NCI-H748 treated with DMSO at 0.1 percent for 48 hours (cell line): ENCODE measurements at regions not wholly inside any gene's neighbourhood (a gene's known extent, or its start where the extent isn't known, plus 50 kb on each side); places are given as distances from the start of the nearest gene placed in this dataset.
"Not testable (repeated sequence)": the region's sequence is repeated elsewhere in the genome, so short reads cannot be mapped to it uniquely, and the experiment has no call there.

Source experiments
- DNase-seq: peaks from one replicate; lab custom pipeline; 2025; lab: John Stamatoyannopoulos, UW

DNA sequence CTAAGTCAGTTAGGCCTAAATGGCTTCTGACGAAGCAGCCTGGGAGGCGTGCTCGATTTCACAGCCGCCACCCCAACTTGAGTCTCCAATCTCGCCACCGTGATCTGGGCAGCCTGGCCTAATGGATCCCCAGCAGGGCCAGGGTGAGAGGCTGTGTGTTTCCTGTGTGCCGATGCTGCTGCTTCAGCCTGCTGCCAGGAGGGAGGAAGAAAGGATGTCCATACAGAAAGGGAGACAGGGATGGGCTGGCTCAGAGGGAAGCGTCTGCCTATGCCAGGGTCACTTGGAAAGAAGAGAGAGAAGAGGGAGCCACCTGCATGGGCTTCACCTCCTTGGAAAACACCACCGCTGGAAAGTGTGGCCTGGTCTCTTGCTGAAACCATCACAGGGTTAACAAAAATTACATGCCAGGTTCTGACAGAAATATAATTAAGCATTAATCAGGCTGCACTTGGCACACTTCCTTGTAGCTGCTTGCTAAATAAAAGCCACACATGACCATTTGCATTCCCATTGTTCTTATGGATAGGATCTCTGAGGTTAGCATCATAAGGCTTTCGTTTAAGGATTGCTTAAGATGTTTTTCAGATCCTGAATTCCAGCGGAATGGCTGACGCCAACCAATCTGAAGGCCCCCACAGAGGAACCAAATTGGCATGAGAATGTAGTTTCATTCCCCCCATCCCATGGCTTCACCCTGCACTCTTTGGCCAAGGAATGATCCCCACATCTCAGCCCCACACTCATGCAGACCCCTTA, 108.8 kb upstream of the SLC1A4 start:
- DNase-seq = no peak

GRCh38 chr2:64881037-64881492, 108.1 kb upstream of the SLC1A4 start:
- DNase-seq = no peak

DNA sequence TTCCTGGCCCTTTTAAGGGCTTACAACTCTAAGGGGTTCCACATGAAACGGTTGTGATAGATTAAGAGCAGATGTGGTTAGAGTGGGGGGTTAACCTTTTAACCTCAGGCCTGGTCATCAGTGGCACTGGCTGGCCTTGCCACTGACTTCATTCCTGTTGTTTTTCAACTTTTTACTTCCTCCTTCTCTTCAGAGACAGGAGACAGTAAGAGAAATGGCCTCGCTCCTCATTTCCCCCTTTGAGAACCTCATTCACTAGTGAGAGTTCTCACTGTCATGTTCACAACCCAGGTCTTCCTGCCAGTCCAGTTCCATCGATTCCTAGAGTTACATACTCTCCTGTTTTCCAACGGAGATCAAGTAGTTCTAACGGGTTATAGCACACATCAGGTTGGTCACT, 101.6 kb upstream of the SLC1A4 start:
- no peak for DNase-seq

DNA sequence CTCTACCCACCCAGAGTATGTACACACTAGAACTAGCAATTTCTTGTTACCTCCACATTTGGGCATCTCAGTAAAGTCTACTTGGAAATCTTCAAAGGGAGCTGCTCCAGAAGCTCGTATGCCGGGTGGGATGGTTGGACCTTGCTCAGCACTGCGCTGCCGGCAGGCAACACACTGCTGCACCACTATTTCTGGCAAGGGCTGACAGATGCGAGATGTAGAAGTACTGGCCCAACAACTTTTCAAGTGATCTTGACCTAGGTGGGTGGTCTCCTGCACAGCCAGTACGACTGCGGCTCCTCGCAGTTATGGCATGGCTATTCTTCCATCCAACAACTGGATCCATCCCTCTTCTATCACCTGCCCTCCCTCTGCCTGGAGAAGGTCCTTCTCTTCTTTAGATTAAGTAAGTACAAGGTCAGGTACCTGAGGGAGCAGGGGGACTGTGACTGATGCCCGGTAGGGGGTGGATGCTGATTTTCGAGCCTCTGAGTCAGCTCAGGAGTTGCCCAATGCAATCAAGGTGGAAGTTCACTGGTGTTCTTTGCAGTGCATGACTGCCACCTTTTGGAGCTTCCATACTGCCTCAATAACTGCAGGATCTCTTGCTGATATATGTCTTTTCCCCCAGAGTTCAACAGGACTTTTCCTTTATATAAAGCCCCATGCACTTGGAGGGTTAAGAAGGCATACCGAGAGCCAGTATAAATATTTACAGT, 100.4 kb upstream of the SLC1A4 start:
- no peak for DNase-seq

DNA sequence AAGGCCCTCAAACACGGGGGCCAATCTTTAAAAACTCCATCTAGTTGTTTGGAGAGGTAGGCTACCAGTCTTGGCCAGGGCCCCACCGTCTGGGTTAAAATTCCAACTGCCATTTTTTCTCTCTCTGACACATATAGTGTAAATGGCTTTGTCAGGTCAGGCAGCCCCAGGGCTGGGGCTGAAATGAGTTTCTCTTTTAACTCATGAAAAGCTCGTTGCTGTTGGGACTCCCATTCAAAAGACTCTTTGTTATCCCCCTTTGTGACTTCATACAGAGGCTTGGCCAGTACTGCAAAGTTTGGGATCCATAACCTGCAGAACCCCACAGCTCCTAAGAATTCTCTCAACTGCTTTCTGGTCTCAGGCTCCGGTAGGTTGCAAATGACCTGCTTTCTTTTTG, 99.4 kb upstream of the SLC1A4 start:
- DNase-seq = no peak

DNA sequence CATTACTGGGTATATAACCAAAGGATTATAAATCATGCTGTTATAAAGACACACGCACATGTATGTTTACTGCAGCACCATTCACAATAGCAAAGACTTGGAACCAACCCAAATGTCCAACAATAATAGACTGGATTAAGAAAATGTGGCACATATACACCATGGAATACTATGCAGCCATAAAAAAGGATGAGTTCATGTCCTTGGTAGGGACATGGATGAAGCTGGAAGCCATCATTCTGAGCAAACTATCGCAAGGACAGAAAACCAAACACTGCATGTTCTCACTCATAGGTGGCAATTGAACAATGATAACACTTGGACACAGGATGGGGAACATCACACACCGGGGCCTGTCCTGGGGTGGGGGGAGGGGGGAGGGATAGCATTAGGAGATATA, 92.6 kb upstream of the SLC1A4 start:
- DNase-seq = not testable (repeated sequence)

GRCh38 chr2:64899081-64899865, 89.9 kb upstream of the SLC1A4 start:
- DNase-seq = no peak

- DNase-seq = not testable (repeated sequence)
Measured at GRCh38 chr2:64899876-64900275, 89.3 kb upstream of the SLC1A4 start.

GRCh38 chr2:64904413-64905329, 84.5 kb upstream of the SLC1A4 start:
- DNase-seq = no peak

DNA sequence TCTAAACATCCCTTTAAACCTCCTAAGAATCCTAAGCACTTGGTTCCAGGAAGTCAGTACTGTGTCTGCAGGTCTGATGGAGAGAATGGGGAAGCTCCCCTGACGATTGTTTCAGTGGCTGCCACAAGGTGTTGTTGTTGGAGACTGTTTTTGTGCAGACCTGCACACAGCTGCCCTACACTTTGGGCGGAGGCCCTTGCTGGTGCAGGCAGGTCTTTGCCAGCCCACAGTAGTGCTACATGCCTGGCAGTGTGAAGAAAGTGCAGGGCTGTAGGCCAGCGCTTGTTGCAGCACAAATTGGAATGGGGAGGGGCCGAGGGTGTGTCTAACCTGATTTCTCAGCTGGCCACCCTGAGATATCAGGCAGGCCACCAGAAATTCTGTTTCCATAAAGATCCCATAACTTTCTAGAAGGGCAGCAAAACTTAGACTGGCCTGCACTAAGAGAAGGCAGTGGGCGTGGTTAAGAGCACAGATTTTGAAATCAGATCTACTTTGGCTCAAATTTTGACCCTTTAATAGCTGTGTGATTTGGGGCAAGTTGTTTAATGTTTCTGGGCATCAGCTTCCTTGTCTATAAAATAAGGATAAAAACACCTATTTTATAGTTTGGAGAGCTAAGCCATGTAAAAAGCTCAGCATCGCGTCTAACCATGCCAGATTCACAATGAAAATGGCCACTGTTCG, 83.7 kb upstream of the SLC1A4 start:
- no peak for DNase-seq

DNA sequence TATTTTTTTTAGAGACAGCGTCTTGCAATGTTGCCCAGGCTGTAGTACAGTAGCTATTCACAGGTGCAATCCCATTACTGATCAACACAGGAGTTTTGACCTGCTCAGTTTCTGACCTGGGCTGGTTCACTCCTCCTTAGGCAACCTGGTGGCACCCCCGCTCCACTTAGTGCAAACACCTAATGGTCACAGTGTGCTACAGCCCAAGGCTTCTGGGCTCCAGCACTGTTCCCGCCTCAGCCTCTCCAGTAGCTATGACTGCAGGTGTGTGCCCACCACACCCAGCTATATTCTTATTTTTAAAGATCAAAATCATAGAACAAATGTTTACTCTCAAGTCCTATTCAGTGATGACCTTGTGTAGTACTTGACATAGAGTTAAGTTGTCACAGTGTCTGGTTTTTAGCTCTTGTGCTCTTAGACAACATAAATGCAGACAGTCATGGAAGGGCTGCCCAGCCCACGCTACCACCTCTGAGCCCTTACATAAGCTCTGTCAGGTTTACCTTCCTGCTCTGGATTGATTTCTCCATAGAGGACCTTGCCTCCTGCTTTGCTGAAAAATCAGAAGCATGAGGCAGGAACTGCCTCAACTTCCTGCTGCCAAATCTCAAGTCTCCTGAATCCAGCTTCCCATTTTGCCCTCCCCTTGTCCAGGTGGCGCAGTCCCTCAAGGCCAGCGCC, 82.2 kb upstream of the SLC1A4 start:
- DNase-seq = no peak

- DNase-seq = no peak
Measured at GRCh38 chr2:64908406-64908805, 80.8 kb upstream of the SLC1A4 start.

- DNase-seq = no peak
Measured at GRCh38 chr2:64910523-64910922, 78.7 kb upstream of the SLC1A4 start.

DNA sequence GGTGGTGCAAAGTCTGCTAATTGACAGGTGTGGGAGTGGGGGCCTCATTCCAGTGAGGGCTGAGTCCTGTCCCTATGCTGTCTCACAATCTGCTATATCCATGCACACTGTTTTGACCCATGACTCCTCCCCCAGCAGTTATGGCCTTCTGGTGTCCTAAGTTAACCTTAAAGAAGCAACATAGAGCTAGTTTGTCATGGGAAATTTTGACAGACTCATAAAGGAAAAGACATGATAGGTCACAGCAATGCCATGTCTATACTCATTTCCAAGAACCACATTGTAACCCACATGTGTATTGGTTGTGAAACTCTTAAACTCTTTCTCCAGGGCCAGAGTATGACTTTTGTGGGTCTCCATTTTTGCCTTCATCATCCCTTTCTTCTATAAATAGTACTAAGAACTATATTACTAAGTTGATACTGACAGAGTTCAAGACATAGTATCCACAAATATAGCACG, 78.2 kb upstream of the SLC1A4 start:
- DNase-seq = no peak

GRCh38 chr2:64913357-64913869, 75.8 kb upstream of the SLC1A4 start:
- no peak for DNase-seq

DNA sequence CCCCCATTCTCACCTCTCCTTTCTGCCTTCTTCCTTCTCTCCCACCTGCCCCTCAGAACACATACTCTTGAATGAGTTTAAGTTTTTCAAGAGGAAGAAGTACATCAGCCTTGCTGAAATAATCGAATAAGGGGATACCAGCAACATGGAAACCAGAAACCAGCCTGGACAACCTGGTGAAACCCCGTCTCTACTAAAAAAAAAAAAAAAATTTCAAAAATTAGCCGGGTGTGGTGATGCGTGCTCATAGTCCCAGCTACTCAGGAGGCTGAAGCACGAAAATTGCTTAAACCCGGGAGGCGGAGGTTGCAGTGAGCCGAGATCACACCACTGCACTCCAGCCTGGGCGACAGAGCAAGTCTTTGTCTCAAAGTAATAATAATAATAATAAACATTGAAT, 75.0 kb upstream of the SLC1A4 start:
- no peak for DNase-seq

DNA sequence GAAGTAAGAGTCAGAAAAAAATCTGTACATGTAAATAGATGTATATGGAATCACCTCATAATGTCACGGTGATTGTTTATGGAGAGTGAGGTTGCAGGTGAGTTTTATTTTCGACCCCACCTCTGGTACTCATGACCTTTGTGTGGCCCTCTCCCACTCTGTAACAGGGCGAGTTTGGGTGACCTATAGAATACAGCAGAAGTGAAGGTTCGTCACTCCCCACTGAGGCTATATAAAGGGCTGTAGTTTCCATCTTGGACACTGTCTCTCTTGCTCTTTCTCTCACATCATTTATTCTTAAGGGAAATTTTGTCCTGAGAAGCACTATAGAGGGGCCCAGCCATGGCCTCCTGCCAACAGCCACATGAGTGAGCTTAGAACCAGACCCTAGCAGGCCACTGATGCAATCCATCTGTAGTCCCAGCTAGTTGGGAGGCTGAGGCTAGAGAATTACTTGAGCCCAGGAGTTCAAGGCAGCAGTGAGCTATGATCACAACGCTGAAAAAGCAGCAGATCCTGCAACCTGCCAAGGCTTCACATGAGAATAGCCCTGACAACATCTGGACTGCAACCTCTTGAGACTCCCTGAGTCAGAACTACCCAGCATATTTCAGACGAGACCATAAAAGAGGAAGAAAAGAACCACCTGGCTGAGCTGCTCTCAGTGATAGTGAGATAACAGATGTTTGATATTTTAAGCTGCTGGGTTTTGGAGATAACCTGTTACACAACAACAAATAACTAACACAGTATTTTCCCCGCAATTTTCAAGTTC, 74.3 kb upstream of the SLC1A4 start:
- DNase-seq = no peak

- DNase-seq = no peak
Measured at GRCh38 chr2:64915510-64915900, 73.7 kb upstream of the SLC1A4 start.

- no peak for DNase-seq
Measured at GRCh38 chr2:64918220-64918886, 70.8 kb upstream of the SLC1A4 start.
